Adrenal gland (tissue), 5 donors: ENCODE measurements at regions not wholly inside any gene's neighbourhood (a gene's known extent, or its start where the extent isn't known, plus 50 kb on each side); places are given as distances from the start of the nearest gene placed in this dataset.

Source experiments
- CTCF ChIP-seq, 6 experiments: fragments of 450-650 bp in 4 of 6; fragments of 200-600 bp in 2 of 6; sonication (generic) in 1 of 6; IDR thresholded peaks; 1 replicate in 5 of 6; 2 replicates in 1 of 6; pipeline versions ENCODE4 v1.5.1 to v1.8.0; 2016 to 2021; ENCODE audit warnings: antibody characterized with exemption in 6 of 6, mild to moderate bottlenecking in 2 of 6, moderate library complexity in 1 of 6
- POLR2A ChIP-seq, 2 donors: fragments of 450-650 bp; IDR thresholded peaks; one replicate each; pipeline ENCODE4 v1.6.1; 2017; ENCODE audit warnings: antibody characterized with exemption in 2 of 2, mild to moderate bottlenecking in 2 of 2, moderate library complexity in 1 of 2
- donor health status: DM: no; HTN: no; CAD: no.

DNA sequence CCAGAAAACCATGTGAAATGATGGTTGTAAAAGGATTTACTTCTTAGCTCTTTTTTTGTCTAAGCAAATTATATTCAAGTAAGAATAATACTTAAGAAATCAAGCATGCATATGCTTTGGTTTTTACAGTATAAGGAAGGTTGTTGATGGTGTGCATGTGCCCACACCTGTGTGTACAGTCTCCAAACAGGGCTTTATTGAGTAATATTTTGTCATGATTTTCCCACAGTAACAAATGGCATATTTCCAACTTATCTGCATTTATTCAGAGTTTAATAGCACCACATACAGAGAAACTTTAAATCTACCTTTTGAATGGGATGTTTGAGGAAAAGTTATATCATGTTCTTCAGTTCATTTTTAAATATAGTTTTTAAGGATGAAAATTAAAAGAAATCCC lies 76.5 kb upstream of the DSG1 start:
- no peak for TF ChIP-seq CTCF (IDR thresholded peaks at IDR 0.05)
- no peak for TF ChIP-seq POLR2A (IDR thresholded peaks at IDR 0.05)
